Endothelial cell (in vitro differentiated cells): ENCODE measurements at regions not wholly inside any gene's neighbourhood (a gene's known extent, or its start where the extent isn't known, plus 50 kb on each side); places are given as distances from the start of the nearest gene placed in this dataset.
"Not testable (repeated sequence)": the region's sequence is repeated elsewhere in the genome, so short reads cannot be mapped to it uniquely, and the experiment has no call there.

ENCODE experiments used
- DNase-seq: peaks from one replicate; pipeline ENCODE4 v3.0.0; 2021; ENCODE audit warnings: low spot score
- H3K27ac Mint-ChIP-seq: one replicate; pipeline ENCODE4 v1.8.0; 2021; ENCODE audit warnings: mixed read lengths, inconsistent platforms; ENCODE audit not compliant: unreplicated experiment
- H3K27me3 Mint-ChIP-seq: one replicate; pipeline ENCODE4 v1.8.0; 2021; ENCODE audit warnings: mild to moderate bottlenecking, moderate library complexity, mixed read lengths, inconsistent platforms; ENCODE audit not compliant: unreplicated experiment
- H3K36me3 Mint-ChIP-seq: one replicate; pipeline ENCODE4 v1.8.0; 2021; ENCODE audit warnings: mild to moderate bottlenecking, low read depth, mixed read lengths, inconsistent platforms; ENCODE audit not compliant: unreplicated experiment
- H3K4me1 Mint-ChIP-seq: one replicate; pipeline ENCODE4 v1.8.0; 2021; ENCODE audit warnings: mild to moderate bottlenecking, mixed read lengths, inconsistent platforms; ENCODE audit not compliant: unreplicated experiment
- H3K4me3 Mint-ChIP-seq: one replicate; pipeline ENCODE4 v1.8.0; 2021; ENCODE audit warnings: mild to moderate bottlenecking, mixed read lengths, inconsistent platforms; ENCODE audit not compliant: unreplicated experiment
- H3K9me3 Mint-ChIP-seq: one replicate; pipeline ENCODE4 v1.8.0; 2021; ENCODE audit warnings: mixed read lengths, inconsistent platforms; ENCODE audit not compliant: unreplicated experiment
- TF ChIP-seq, protein P1 (sequence below): fragments of 200-600 bp; sonication (generic); IDR thresholded peaks from one replicate; pipeline ENCODE4 v1.5.0; 2021; ENCODE audit warnings: antibody characterized with exemption; ENCODE audit not compliant: unreplicated experiment

GRCh38 chr10:121137533-121137932 lies 286.4 kb downstream of the WDR11 start:
- TF ChIP-seq, protein P1, sequence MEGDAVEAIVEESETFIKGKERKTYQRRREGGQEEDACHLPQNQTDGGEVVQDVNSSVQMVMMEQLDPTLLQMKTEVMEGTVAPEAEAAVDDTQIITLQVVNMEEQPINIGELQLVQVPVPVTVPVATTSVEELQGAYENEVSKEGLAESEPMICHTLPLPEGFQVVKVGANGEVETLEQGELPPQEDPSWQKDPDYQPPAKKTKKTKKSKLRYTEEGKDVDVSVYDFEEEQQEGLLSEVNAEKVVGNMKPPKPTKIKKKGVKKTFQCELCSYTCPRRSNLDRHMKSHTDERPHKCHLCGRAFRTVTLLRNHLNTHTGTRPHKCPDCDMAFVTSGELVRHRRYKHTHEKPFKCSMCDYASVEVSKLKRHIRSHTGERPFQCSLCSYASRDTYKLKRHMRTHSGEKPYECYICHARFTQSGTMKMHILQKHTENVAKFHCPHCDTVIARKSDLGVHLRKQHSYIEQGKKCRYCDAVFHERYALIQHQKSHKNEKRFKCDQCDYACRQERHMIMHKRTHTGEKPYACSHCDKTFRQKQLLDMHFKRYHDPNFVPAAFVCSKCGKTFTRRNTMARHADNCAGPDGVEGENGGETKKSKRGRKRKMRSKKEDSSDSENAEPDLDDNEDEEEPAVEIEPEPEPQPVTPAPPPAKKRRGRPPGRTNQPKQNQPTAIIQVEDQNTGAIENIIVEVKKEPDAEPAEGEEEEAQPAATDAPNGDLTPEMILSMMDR, result no peak
- H3K4me1 Mint-ChIP-seq, result no peaks in the 10 kb centered on the region
- H3K4me3 Mint-ChIP-seq, result no peak overlapping the region
- H3K27me3 Mint-ChIP-seq, result peaks cover 1% of the 10 kb centered on the region
- no peak overlapping the region for H3K27ac Mint-ChIP-seq
- no peaks in the 10 kb centered on the region for H3K36me3 Mint-ChIP-seq
- no peaks in the 10 kb centered on the region for H3K9me3 Mint-ChIP-seq
- DNase-seq, result no peak

GRCh38 chr10:121138112-121138860 lies 287.1 kb downstream of the WDR11 start:
- no peak for DNase-seq
- TF ChIP-seq, protein P1, result no peak
- H3K4me3 Mint-ChIP-seq, result no peak overlapping the region
- H3K36me3 Mint-ChIP-seq, result no peaks in the 10 kb centered on the region
- no peak overlapping the region for H3K27ac Mint-ChIP-seq
- H3K27me3 Mint-ChIP-seq, result peaks cover 1% of the 10 kb centered on the region
- no peaks in the 10 kb centered on the region for H3K4me1 Mint-ChIP-seq
- no peaks in the 10 kb centered on the region for H3K9me3 Mint-ChIP-seq

GRCh38 chr10:121138918-121139317 lies 287.8 kb downstream of the WDR11 start:
- H3K4me3 Mint-ChIP-seq, result no peak overlapping the region
- peaks cover 1% of the 10 kb centered on the region for H3K27me3 Mint-ChIP-seq

GRCh38 chr10:121145802-121146395 lies 294.7 kb downstream of the WDR11 start:
- not testable (repeated sequence) for H3K27ac Mint-ChIP-seq, DNase-seq, H3K36me3 Mint-ChIP-seq, H3K4me3 Mint-ChIP-seq, H3K27me3 Mint-ChIP-seq, H3K9me3 Mint-ChIP-seq, H3K4me1 Mint-ChIP-seq

More at GRCh38 chr10:121138918-121139317, 287.8 kb downstream of the WDR11 start:
- Mint-ChIP-seq H3K36me3 (no peaks in the 10 kb centered on the region), H3K9me3 (no peaks in the 10 kb centered on the region), H3K4me1 (no peaks in the 10 kb centered on the region), H3K27ac (no peak overlapping the region)
- DNase-seq, result no peak
- TF ChIP-seq, protein P1, result no peak

GRCh38 chr10:121148921-121149320 lies 297.8 kb downstream of the WDR11 start:
- H3K4me1 Mint-ChIP-seq, result no peaks in the 10 kb centered on the region
- no peaks in the 10 kb centered on the region for H3K27me3 Mint-ChIP-seq
- TF ChIP-seq, protein P1, result no peak
- H3K4me3 Mint-ChIP-seq, result no peak overlapping the region
- no peak overlapping the region for H3K27ac Mint-ChIP-seq
- H3K36me3 Mint-ChIP-seq, result peaks cover 3% of the 10 kb centered on the region
- no peak for DNase-seq
- H3K9me3 Mint-ChIP-seq, result peaks cover 5% of the 10 kb centered on the region
